Gastroesophageal sphincter (tissue), 3 donors: ENCODE measurements at regions not wholly inside any gene's neighbourhood (a gene's known extent, or its start where the extent isn't known, plus 50 kb on each side); places are given as distances from the start of the nearest gene placed in this dataset.

Experiments used
- EP300 ChIP-seq: sonication (generic); formaldehyde crosslinking; IDR thresholded peaks from one replicate; pipeline ENCODE4 v1.6.1; 2017; ENCODE audit warnings: antibody characterized with exemption, mild to moderate bottlenecking
- POLR2A ChIP-seq, 2 donors: fragments of 450-650 bp; IDR thresholded peaks; one replicate each; pipeline ENCODE4 v1.6.1; 2017; ENCODE audit warnings: antibody characterized with exemption in 2 of 2, mild to moderate bottlenecking in 2 of 2, moderate library complexity in 1 of 2
- TF ChIP-seq, protein P1 (sequence below), 4 experiments: fragments of 200-600 bp in 2 of 4; fragments of 450-650 bp in 2 of 4; sonication (generic) in 1 of 4; IDR thresholded peaks; one replicate each; pipeline ENCODE4 v1.5.1; 2017 to 2019; ENCODE audit warnings: antibody characterized with exemption in 4 of 4, mild to moderate bottlenecking in 2 of 4, moderate library complexity in 2 of 4

GRCh38 chr1:18049228-18049627, 58.4 kb upstream of the IGSF21 start:
- TF ChIP-seq, protein P1, sequence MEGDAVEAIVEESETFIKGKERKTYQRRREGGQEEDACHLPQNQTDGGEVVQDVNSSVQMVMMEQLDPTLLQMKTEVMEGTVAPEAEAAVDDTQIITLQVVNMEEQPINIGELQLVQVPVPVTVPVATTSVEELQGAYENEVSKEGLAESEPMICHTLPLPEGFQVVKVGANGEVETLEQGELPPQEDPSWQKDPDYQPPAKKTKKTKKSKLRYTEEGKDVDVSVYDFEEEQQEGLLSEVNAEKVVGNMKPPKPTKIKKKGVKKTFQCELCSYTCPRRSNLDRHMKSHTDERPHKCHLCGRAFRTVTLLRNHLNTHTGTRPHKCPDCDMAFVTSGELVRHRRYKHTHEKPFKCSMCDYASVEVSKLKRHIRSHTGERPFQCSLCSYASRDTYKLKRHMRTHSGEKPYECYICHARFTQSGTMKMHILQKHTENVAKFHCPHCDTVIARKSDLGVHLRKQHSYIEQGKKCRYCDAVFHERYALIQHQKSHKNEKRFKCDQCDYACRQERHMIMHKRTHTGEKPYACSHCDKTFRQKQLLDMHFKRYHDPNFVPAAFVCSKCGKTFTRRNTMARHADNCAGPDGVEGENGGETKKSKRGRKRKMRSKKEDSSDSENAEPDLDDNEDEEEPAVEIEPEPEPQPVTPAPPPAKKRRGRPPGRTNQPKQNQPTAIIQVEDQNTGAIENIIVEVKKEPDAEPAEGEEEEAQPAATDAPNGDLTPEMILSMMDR (IDR thresholded peaks at IDR 0.05): no peak
- TF ChIP-seq POLR2A (IDR thresholded peaks at IDR 0.05) (no peak), EP300 (no peak)
